Posterior vena cava (tissue), 2 donors: ENCODE measurements at regions not wholly inside any gene's neighbourhood (a gene's known extent, or its start where the extent isn't known, plus 50 kb on each side); places are given as distances from the start of the nearest gene placed in this dataset.
"Not testable (repeated sequence)": the region's sequence is repeated elsewhere in the genome, so short reads cannot be mapped to it uniquely, and the experiment has no call there.

Experiments used
- DNase-seq: peaks from one replicate; pipeline ENCODE4 v3.0.0-alpha.2; 2020; ENCODE audit warnings: low spot score
- intact Hi-C, 2 donors: fragments of 100-400 bp; cut with DNase I; formaldehyde crosslinking; loops; one replicate each; pipeline versions ENCODE4 v1.14.1 to v1.14.2; 2022 to 2023
- donor health status: DM: yes; HTN: yes; CAD: no.
- donor health status: DM: yes; HTN: yes; CAD: no.

GRCh38 chr1:233471851-233472250, 142.1 kb upstream of the KCNK1 start:
- intact Hi-C loops, DNase-seq: not testable (repeated sequence)

DNA sequence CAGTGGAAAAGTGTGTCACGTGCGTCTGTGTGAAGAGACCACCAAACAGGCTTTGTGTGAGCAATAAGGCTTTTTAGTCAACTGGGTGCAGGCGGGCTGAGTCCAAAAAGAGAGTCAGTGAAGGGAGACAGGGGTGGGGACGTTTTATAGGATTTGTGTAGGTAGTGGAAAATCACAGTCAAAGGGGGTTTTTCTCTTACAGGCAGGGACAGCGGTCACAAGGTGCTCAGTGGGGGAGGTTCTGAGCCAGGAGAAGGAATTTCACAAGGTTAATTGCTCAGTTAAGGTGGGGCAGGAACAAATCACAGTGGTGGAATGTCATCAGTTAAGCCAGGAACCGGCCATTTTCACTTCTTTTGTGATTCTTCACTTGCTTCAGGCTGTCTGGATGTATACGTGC, 141.1 kb upstream of the KCNK1 start:
- intact Hi-C loops, DNase-seq: not testable (repeated sequence)

- DNase-seq: no peak
- intact Hi-C loops: no loop called here
Observed at GRCh38 chr1:233473549-233474204, 140.2 kb upstream of the KCNK1 start.

DNA sequence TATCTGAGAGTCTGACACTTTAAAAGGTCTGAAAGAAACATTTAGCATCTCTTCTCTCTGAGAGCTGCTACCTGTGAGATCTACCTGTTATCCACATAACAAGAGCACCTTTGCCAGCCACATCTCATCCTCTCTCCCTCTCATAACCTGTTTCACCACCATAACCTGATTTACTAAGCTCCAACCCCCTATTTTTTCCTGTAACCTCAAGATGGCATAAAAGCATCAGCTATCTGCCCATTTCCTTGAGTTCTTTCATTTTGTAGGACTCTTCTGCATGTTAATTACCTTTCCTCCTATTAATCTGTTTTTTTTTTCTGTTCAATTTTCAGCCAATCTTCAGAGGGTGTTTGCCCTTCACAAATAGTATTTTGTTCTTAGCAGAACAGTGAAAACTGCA, 136.5 kb upstream of the KCNK1 start:
- intact Hi-C loops: no loop called here
- no peak for DNase-seq

- intact Hi-C loops: no loop called here
- DNase-seq: no peak
Observed at GRCh38 chr1:233478611-233479010, 135.3 kb upstream of the KCNK1 start.

DNA sequence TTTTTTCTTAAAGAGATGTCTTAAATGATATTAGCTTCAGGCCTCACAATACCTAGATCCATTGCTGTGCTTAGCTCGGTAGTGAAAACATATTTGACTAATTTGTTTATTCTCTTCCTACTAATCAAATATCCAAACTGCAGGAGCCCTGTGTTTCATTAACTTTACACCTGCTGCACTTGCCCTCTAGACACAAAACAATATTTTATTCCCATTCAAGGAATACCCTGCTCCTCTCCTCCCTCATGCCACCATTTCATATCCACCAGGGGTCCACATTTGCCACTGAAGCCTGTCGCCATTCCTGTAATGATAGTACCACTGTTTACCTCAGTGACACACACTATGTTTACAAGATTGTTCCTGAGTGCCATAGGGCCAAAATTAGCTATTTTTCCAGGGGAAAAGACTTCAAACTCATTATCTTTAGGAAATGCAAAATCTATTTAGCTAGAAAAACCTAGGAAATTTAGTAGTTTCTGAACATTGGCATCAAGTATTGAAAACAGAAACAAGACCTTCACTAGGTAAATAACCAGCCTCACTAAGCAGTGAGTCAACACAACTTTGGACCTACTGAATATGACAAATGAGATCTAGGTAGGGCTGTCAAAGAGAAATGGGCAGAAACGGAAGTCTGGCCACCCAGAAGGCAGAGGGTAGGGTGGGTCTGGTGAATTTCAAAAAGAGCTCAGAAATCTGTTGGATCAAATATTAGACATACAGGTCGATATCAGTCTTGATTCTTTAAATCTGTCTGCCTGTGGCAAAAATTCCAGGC, 134.6 kb upstream of the KCNK1 start:
- intact Hi-C loops: no loop called here
- DNase-seq: no peak

DNA sequence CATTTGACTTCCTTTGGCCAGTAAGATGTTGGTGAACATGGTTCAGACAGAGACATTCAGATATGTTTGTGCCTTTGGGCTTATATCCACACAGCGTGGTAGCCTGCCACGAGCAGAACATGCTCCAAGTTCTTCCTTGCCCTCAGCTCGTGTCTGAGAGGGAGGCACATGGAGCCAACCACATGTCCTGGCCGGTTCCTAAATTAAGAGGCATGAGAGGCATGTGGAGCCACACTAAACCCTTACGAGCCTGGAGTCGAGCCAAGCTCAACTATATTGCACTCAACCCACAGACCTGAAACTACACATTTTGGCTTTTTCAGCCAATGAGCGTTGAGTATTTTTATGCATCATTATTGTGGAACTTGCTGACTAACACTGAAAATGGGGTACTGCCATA, 133.7 kb upstream of the KCNK1 start:
- intact Hi-C loops: no loop called here
- no peak for DNase-seq

DNA sequence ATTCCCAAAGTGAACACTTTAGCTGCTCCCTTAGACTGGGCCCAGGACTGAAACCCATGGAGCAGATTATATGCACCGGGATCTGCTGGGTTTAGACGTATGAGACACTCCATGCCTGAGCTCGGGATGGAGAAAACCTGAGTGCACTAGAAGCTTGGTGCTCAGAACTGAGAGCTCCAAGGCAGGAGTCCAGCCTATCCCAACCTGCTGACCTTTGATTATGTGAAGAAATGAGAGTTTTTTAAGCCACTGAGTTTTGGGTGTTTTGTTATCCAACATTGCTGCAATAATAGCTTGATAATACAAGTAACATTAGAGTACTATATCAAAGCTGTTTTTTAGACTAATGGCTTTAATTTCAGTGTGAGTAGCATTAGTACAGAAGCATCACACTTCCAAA, 131.5 kb upstream of the KCNK1 start:
- intact Hi-C loops: no loop called here
- no peak for DNase-seq

DNA sequence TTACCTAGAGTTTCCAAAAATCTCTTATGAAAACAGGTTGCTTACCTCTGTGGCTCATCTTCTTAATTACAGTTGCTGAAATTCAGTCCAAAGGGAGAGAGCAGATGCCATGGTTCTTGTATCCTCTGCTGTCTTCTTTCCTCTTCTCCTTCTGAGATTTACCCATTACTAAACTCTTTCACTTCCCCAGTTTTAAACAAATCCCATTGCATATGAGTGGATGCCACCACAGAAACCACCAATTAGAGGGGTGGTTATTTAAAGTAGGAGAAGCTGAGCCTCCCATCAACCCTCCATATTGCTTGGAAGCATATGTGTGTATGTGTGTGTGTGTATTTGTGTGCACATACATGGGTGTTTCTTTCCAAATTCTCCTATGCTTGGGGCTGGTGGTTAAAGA, 128.5 kb upstream of the KCNK1 start:
- no peak for DNase-seq
- intact Hi-C loops: no loop called here

- intact Hi-C loops: no loop called here
- no peak for DNase-seq
Observed at GRCh38 chr1:233485809-233486398, 128.0 kb upstream of the KCNK1 start.

DNA sequence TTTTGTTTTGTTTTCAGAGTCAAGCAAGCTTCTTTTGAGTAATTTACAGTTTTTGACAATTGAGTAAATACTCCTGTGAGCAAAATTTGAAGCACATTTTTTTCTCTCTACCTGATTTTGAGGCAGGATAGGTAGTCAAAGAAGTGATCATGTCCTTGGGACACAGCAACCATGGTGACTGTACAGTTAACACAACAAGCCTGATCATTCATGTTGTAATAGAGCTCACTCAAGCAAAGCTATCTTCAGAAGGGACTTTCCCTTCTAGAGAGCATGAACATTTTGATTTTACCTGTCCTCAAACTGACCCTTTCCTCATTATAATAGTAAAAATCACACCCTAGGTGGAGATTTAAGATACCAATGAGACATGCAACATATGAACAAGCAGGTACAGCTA, 126.5 kb upstream of the KCNK1 start:
- DNase-seq: no peak
- intact Hi-C loops: no loop called here

GRCh38 chr1:233489411-233489810, 124.5 kb upstream of the KCNK1 start:
- no peak for DNase-seq
- intact Hi-C loops: no loop called here

GRCh38 chr1:233490488-233490887, 123.4 kb upstream of the KCNK1 start:
- intact Hi-C loops: no loop called here
- no peak for DNase-seq

DNA sequence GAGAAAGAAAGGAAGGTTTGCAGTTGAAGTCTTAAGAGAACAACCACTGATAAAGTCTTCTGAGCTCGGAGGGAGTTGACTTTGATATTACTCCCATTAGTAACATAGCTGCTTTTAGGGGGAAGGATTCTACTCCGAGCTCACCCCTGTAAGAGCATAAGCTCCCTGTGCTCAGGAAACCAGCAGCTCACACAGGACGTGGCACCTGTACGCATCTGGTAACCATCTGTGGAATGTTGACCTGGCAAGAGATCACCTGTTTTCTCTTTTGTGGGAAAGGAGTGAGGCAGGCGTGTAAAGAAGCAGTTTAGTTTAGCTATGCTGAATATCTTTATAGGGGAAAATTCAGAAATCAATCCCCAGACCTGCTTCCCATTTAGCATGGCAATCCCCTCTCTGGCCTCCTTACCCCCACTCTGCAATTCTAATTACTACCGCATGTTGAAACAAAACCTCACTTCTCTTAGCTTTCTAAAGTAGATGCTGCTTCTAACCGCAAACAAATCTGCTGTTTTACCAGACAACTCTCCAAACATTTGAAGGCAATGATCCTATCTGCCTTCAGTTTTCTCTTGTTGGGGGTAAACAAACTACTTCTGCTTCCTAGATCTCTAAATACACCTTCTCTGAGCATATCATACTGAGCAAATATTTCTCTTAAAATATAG, 121.8 kb upstream of the KCNK1 start:
- DNase-seq: no peak
- intact Hi-C loops: no loop called here

- no peak for DNase-seq
- intact Hi-C loops: no loop called here
Observed at GRCh38 chr1:233496993-233497392, 116.9 kb upstream of the KCNK1 start.

GRCh38 chr1:233497679-233498078, 116.2 kb upstream of the KCNK1 start:
- intact Hi-C loops: no loop called here
- DNase-seq: no peak

DNA sequence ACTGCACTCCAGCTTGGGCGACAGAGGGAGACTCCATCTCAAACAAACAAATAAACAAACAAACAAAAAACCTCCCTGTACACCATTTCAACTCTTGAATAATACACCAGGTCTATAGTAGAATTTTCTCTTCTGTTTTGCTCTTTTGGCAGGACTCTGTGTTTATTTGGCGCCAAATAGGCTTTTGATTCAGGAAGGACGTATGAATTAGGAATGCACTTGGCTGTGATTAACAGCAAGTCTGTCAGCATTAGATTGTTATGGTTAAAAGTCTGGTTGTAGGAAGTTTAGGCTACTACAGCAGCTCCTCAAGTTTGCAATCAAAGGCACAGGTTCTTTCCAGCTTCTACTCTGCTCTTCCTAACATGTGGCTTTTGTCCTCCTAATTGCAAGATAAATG, 113.8 kb upstream of the KCNK1 start:
- intact Hi-C loops: no loop called here
- DNase-seq: no peak

DNA sequence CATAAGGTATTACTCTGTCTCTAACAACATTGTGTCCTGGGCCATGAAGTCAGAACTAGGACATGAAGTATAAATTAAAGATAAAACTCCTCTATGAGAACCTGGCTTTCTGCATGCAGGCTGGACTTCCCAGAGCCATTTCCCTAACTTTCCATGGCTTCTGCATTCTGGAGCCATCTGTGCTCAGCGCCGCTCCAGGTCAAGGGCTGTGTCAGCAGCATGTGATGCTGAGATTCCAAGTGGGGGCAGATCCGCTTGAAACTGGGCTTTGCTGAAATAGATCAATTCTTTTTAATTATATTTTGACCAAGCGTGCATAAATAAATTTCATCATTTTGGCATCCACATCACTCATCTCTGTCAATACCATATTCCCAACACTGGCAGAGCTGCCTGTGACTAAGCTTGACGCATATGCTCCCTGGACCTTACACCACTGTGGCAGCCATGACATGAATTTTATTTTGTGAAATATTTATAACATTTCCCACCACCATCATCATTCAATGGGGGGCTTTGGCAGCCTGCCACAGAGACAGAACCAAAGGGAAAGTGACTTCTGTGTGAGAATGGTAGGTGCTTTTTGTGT, 110.4 kb upstream of the KCNK1 start:
- intact Hi-C loops: no loop called here
- no peak for DNase-seq

- intact Hi-C loops: no loop called here
Observed at GRCh38 chr1:233505130-233505529, 108.8 kb upstream of the KCNK1 start.

DNA sequence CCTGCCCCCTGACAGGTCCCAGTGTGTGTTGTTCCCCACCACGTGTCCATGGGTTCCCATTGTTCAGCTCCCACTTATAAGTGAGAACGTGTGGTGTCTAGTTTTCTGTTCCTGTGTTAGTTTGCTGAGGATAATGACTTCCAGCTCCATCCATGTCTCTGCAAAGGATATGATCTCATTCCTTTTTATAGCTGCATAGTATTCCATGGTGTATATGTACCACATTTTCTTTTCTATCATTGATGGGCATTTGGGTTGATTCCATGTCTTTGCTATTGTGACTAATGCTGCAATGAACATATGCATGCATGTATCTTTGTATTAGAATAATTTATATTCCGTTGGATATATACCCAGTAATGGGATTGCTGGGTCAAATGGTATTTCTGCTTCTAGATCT, 108.0 kb upstream of the KCNK1 start:
- DNase-seq, intact Hi-C loops: not testable (repeated sequence)

More at GRCh38 chr1:233505130-233505529, 108.8 kb upstream of the KCNK1 start:
- DNase-seq: no peak
